Naive thymus-derived CD4-positive, alpha-beta T cell (primary cell): ENCODE measurements at regions not wholly inside any gene's neighbourhood (a gene's known extent, or its start where the extent isn't known, plus 50 kb on each side); places are given as distances from the start of the nearest gene placed in this dataset.
"Not testable (repeated sequence)": the region's sequence is repeated elsewhere in the genome, so short reads cannot be mapped to it uniquely, and the experiment has no call there.

Experiments used
- ATAC-seq: fragments of 150-1000 bp; cut with Tn5 transposase; 2 replicates; pipeline ENCODE4 v1.10.0; 2021; ENCODE audit warnings: mild to moderate bottlenecking, moderate library complexity
- CTCF ChIA-PET: fragments of 350-600 bp; sonication (Branson Sonifier 250); formaldehyde crosslinking; loops from one replicate; lab custom pipeline; 2021; ENCODE audit warnings: antibody characterized with exemption; lab: Charles Lee
- POLR2A ChIA-PET: fragments of 350-600 bp; sonication (Branson Sonifier 250); formaldehyde crosslinking; loops from one replicate; lab custom pipeline; 2021; ENCODE audit warnings: antibody characterized with exemption, inconsistent platforms; lab: Charles Lee
- DNase-seq, 9 donors: peaks; one replicate each; pipeline versions ENCODE4 v3.0.0 to v3.0.0-alpha.2; 2020 to 2022; ENCODE audit warnings: mixed read lengths in 1 of 9
- H3K27ac ChIP-seq: one replicate; pipeline ENCODE4 v1.7.0; 2013; ENCODE audit warnings: mild to moderate bottlenecking, low read depth, low read length, moderate library complexity
- H3K27me3 ChIP-seq, 2 donors: one replicate each; pipeline ENCODE4 v1.7.0; 2013; ENCODE audit warnings: low read length in 2 of 2, mild to moderate bottlenecking in 2 of 2, moderate library complexity in 2 of 2; ENCODE audit not compliant: control insufficient read depth in 2 of 2, insufficient read depth in 2 of 2
- H3K36me3 ChIP-seq, 3 experiments: 1 replicate in 2 of 3; 2 replicates in 1 of 3; pipeline ENCODE4 v1.7.0; 2013; ENCODE audit warnings: low read length in 3 of 3, mild to moderate bottlenecking in 3 of 3, moderate library complexity in 1 of 3; ENCODE audit not compliant: insufficient read depth in 3 of 3, control insufficient read depth in 2 of 3
- H3K4me1 ChIP-seq, 2 donors: one replicate each; pipeline ENCODE4 v1.7.0; 2013; ENCODE audit warnings: low read length in 2 of 2, mild to moderate bottlenecking in 2 of 2, moderate library complexity in 1 of 2; ENCODE audit not compliant: control insufficient read depth in 2 of 2, insufficient read depth in 2 of 2
- H3K4me3 ChIP-seq: 2 replicates; pipeline ENCODE4 v1.7.0; 2013; ENCODE audit warnings: mild to moderate bottlenecking, low read length
- H3K9me3 ChIP-seq, 3 experiments: 1 replicate in 2 of 3; 2 replicates in 1 of 3; pipeline ENCODE4 v1.7.0; 2013; ENCODE audit warnings: low read length in 3 of 3; ENCODE audit not compliant: control insufficient read depth in 2 of 3
- H3K27ac Mint-ChIP-seq, 9 donors: one replicate each; pipeline ENCODE4 v1.8.0; 2020 to 2022; ENCODE audit warnings: mixed read lengths in 9 of 9, mild to moderate bottlenecking in 8 of 9, moderate library complexity in 5 of 9, inconsistent platforms in 2 of 9
- H3K27me3 Mint-ChIP-seq, 5 donors: one replicate each; pipeline ENCODE4 v1.8.0; 2021 to 2022; ENCODE audit warnings: mixed read lengths in 5 of 5, mild to moderate bottlenecking in 1 of 5
- H3K36me3 Mint-ChIP-seq, 5 donors: one replicate each; pipeline ENCODE4 v1.8.0; 2020 to 2022; ENCODE audit warnings: mixed read lengths in 5 of 5, mild to moderate bottlenecking in 3 of 5, inconsistent platforms in 1 of 5
- H3K4me1 Mint-ChIP-seq, 7 donors: one replicate each; pipeline ENCODE4 v1.8.0; 2020 to 2022; ENCODE audit warnings: mixed read lengths in 7 of 7, mild to moderate bottlenecking in 3 of 7, inconsistent platforms in 1 of 7
- H3K4me3 Mint-ChIP-seq, 10 donors: one replicate each; pipeline ENCODE4 v1.8.0; 2020 to 2022; ENCODE audit warnings: mild to moderate bottlenecking in 10 of 10, mixed read lengths in 10 of 10, moderate library complexity in 6 of 10, inconsistent platforms in 2 of 10
- H3K9me3 Mint-ChIP-seq, 11 donors: one replicate each; pipeline ENCODE4 v1.8.0; 2020 to 2022; ENCODE audit warnings: mixed read lengths in 11 of 11, mild to moderate bottlenecking in 4 of 11, inconsistent platforms in 1 of 11, moderate library complexity in 1 of 11
- intact Hi-C, 2 donors: fragments of 100-400 bp; cut with micrococcal nuclease; formaldehyde crosslinking; loops; one replicate each; pipeline ENCODE4 v1.15.1; 2023

DNA sequence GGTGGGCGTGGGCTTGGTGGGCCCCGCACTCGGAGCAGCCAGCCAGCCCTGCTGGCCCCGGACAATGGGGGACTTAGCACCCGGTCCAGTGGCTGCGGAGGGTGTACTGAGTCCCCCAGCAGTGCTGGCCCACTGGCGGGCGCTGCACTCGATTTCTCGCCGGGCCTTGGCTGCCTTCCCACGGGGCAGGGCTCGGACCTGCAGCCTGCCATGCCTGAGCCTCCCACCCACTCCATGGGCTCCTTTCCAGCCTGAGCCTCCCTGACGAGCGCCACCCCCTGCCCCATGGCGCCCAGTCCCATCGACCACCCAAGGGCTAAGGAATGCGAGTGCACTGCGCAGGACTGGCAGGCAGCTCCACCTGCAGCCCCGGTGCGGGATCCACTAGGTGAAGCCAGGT, 2147.6 kb downstream of the LRRC4C start:
- H3K4me1 ChIP-seq, H3K4me1 Mint-ChIP-seq, intact Hi-C loops, H3K9me3 ChIP-seq, DNase-seq, CTCF ChIA-PET, H3K27ac ChIP-seq, ATAC-seq, H3K4me3 Mint-ChIP-seq, H3K36me3 ChIP-seq, H3K36me3 Mint-ChIP-seq, POLR2A ChIA-PET, H3K4me3 ChIP-seq, H3K27ac Mint-ChIP-seq, H3K27me3 Mint-ChIP-seq, H3K27me3 ChIP-seq: not testable (repeated sequence)
- peaks cover 5 to 32% (median 17%) of the 10 kb centered on the region in 11 donors for H3K9me3 Mint-ChIP-seq

GRCh38 chr11:39304586-39304985, 2154.9 kb downstream of the LRRC4C start:
- no peaks in the 10 kb centered on the region for H3K4me1 Mint-ChIP-seq
- no peaks in the 10 kb centered on the region for H3K27me3 Mint-ChIP-seq
- H3K27ac Mint-ChIP-seq = no peak overlapping the region
- intact Hi-C loops = no loop called here
- ChIA-PET CTCF (no interaction called here), POLR2A (no interaction called here)
- DNase-seq (no peak), ATAC-seq (no peak)
- no peaks in the 10 kb centered on the region for H3K9me3 ChIP-seq
- H3K27ac ChIP-seq = no peak overlapping the region
- no peak overlapping the region for H3K4me3 ChIP-seq
- peaks cover 0 to 18% (median 9%) of the 10 kb centered on the region in 11 donors for H3K9me3 Mint-ChIP-seq
- H3K4me3 Mint-ChIP-seq = no peak overlapping the region
- H3K27me3 ChIP-seq = no peaks in the 10 kb centered on the region
- H3K36me3 Mint-ChIP-seq = no peaks in the 10 kb centered on the region
- H3K4me1 ChIP-seq = no peaks in the 10 kb centered on the region
- H3K36me3 ChIP-seq = no peaks in the 10 kb centered on the region

- Mint-ChIP-seq H3K9me3 (peaks cover 2 to 33% (median 14%) of the 10 kb centered on the region in 11 donors), H3K27me3 (no peaks in the 10 kb centered on the region), H3K4me1 (no peaks in the 10 kb centered on the region), H3K27ac (no peak overlapping the region), H3K36me3 (peaks cover 0 to 5% (median 0%) of the 10 kb centered on the region in 5 donors), H3K4me3 (no peak overlapping the region)
- no peak for ATAC-seq
- Histone ChIP-seq H3K4me1 (no peaks in the 10 kb centered on the region), H3K27ac (no peak overlapping the region), H3K36me3 (no peaks in the 10 kb centered on the region), H3K9me3 (no peaks in the 10 kb centered on the region), H3K4me3 (no peak overlapping the region), H3K27me3 (no peaks in the 10 kb centered on the region)
- DNase-seq = no peak
- ChIA-PET CTCF (no interaction called here), POLR2A (no interaction called here)
- intact Hi-C loops = no loop called here
Measured at GRCh38 chr11:39294648-39295047, 2164.8 kb downstream of the LRRC4C start.

GRCh38 chr11:39288011-39288410, 2171.4 kb downstream of the LRRC4C start:
- no peaks in the 10 kb centered on the region for H3K36me3 ChIP-seq
- no peaks in the 10 kb centered on the region for H3K4me1 ChIP-seq
- CTCF ChIA-PET = no interaction called here
- no peaks in the 10 kb centered on the region for H3K9me3 ChIP-seq
- H3K27me3 ChIP-seq = no peaks in the 10 kb centered on the region
- no peak overlapping the region for H3K27ac ChIP-seq
- no peak for ATAC-seq
- Mint-ChIP-seq H3K27me3 (no peaks in the 10 kb centered on the region), H3K9me3 (peaks cover 2 to 27% (median 15%) of the 10 kb centered on the region in 11 donors), H3K27ac (no peak overlapping the region), H3K4me1 (no peaks in the 10 kb centered on the region), H3K4me3 (no peak overlapping the region), H3K36me3 (no peaks in the 10 kb centered on the region)
- DNase-seq = no peak
- intact Hi-C loops = no loop called here
- no peak overlapping the region for H3K4me3 ChIP-seq
- POLR2A ChIA-PET = no interaction called here

- Histone ChIP-seq H3K4me3 (no peak overlapping the region), H3K36me3 (no peaks in the 10 kb centered on the region), H3K27me3 (no peaks in the 10 kb centered on the region), H3K4me1 (no peaks in the 10 kb centered on the region), H3K9me3 (no peaks in the 10 kb centered on the region), H3K27ac (no peak overlapping the region)
- Mint-ChIP-seq H3K9me3 (peaks cover 1 to 10% (median 3%) of the 10 kb centered on the region in 11 donors), H3K4me3 (no peak overlapping the region), H3K36me3 (no peaks in the 10 kb centered on the region), H3K27ac (no peak overlapping the region), H3K27me3 (no peaks in the 10 kb centered on the region), H3K4me1 (no peaks in the 10 kb centered on the region)
- DNase-seq = no peak
- CTCF ChIA-PET = no interaction called here
- intact Hi-C loops = no loop called here
- POLR2A ChIA-PET = no interaction called here
- ATAC-seq = no peak
Measured at GRCh38 chr11:39268176-39268690, 2191.2 kb downstream of the LRRC4C start.

DNA sequence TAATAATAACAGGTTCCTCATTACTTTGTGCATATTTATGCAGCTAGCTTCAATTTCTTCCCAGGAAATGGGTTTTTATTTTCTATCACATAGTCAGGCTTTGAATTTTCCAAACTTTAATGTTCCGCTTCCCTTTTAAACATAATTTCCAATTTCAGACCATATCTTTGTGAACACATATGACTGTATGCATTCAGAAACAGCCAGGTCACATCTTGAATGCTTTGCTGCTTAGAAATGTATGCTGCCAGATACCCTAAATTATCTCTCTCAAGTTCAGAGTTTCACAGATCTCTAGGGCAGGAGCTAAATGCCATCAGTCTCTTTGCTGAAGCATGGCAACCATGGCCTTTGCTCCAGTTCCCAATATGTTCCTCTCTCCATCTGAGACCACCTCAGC, 2203.8 kb downstream of the LRRC4C start:
- no peaks in the 10 kb centered on the region for H3K27me3 ChIP-seq
- intact Hi-C loops = no loop called here
- no peak overlapping the region for H3K4me3 ChIP-seq
- Mint-ChIP-seq H3K27ac (no peak overlapping the region), H3K4me3 (no peak overlapping the region), H3K4me1 (no peaks in the 10 kb centered on the region), H3K36me3 (peaks cover 0 to 5% (median 0%) of the 10 kb centered on the region in 5 donors), H3K9me3 (peaks cover 0 to 54% (median 27%) of the 10 kb centered on the region in 11 donors), H3K27me3 (no peaks in the 10 kb centered on the region)
- DNase-seq = no peak
- H3K9me3 ChIP-seq = peaks cover 0 to 17% (median 0%) of the 10 kb centered on the region in 3 experiments
- no peak for ATAC-seq
- ChIA-PET POLR2A (no interaction called here), CTCF (no interaction called here)
- H3K27ac ChIP-seq = no peak overlapping the region
- H3K4me1 ChIP-seq = no peaks in the 10 kb centered on the region
- no peaks in the 10 kb centered on the region for H3K36me3 ChIP-seq

DNA sequence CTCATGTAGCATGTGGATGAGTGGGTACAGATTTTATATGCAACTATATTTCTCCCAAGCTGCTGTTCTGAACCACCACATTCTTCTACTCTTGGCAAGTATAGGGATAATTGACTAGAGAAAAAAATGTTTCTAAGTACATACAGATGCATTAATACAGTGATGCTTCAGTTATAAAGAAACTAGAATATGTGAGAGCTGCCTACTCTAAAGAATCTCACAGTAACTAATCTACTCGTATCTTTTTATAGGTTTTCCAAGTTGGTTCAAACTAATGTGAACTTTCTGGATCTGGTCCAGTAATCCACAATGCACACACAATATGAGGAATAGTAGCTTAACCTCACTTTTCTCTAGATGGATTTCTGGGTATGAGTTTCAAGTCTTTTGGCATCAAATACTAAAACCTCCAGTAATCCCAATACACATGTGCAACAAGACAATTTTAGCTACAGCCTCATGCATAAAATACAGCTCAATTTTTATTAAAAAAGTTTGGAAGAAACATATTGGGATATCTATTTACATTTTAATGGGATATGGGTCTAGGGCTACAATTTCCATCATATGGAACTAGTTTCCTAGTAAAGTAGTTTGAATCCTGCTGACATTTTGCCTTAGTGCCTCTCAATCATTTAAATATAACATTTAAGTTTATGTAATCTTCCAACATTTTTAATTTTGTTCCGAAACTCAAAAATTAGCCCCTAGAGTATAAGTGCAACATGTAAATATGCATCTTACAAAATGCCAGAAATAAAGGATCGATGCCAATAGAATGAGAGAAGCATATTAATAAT, 2209.7 kb downstream of the LRRC4C start:
- H3K27ac Mint-ChIP-seq = no peak overlapping the region
- Histone ChIP-seq H3K9me3 (no peaks in the 10 kb centered on the region), H3K27me3 (no peaks in the 10 kb centered on the region), H3K27ac (no peak overlapping the region), H3K4me3 (no peak overlapping the region), H3K4me1 (no peaks in the 10 kb centered on the region), H3K36me3 (no peaks in the 10 kb centered on the region)
- ChIA-PET CTCF (no interaction called here), POLR2A (no interaction called here)
- ATAC-seq = no peak
- H3K9me3 Mint-ChIP-seq = peaks cover 0 to 13% (median 7%) of the 10 kb centered on the region in 11 donors
- intact Hi-C loops = no loop called here
- H3K4me1 Mint-ChIP-seq = no peaks in the 10 kb centered on the region
- no peaks in the 10 kb centered on the region for H3K27me3 Mint-ChIP-seq
- no peak overlapping the region for H3K4me3 Mint-ChIP-seq
- no peaks in the 10 kb centered on the region for H3K36me3 Mint-ChIP-seq
- no peak for DNase-seq
